HepG2 (cell line): ENCODE measurements at regions not wholly inside any gene's neighbourhood (a gene's known extent, or its start where the extent isn't known, plus 50 kb on each side); places are given as distances from the start of the nearest gene placed in this dataset.

ENCODE experiments used
- ATAC-seq: fragments of 200-7000 bp; cut with Tn5 transposase; 3 replicates; pipeline ENCODE4 v1.9.1; 2020; ENCODE audit warnings: mild to moderate bottlenecking, moderate library complexity
- BruUV-seq: library from RNA; stranded (reverse); fragments of 400-500 nt; replicated peaks from 2 replicates; lab custom pipeline; 2021; lab: Mats Ljungman, UMichigan
- CTCF ChIA-PET: fragments of 300-600 bp; formaldehyde crosslinking; extraction: SDS; loops from one replicate; lab custom pipeline; 2021; ENCODE audit warnings: low total read pairs, inconsistent platforms, low intra/inter-chr PET ratio; lab: Yijun Ruan, JAX
- POLR2A ChIA-PET: fragments of 350-600 bp; sonication (Branson Sonifier 250); formaldehyde crosslinking; loops from one replicate; lab custom pipeline; 2020; ENCODE audit warnings: antibody characterized with exemption, inconsistent platforms; lab: Yijun Ruan, JAX
- DNase-seq: peaks from one replicate; pipeline ENCODE4 v3.0.0-alpha.2; 2015; ENCODE audit warnings: low spot score
- FAIRE-seq: peaks from 3 replicates; lab custom pipeline; 2011; peaks lifted over from hg19 to GRCh38; lab: Jason Lieb, UNC
- H2AFZ ChIP-seq: one replicate; pipeline ENCODE4 v1.6.1; 2011; ENCODE audit warnings: low read length, inconsistent platforms
- H3K27ac ChIP-seq: fragments of 300-600 bp; 3 replicates; pipeline ENCODE4 v1.8.0; 2011; ENCODE audit warnings: mixed run types, mild to moderate bottlenecking, mixed read lengths, low read length, inconsistent platforms; ENCODE audit not compliant: insufficient read depth; ENCODE audit errors: extremely low read length
- H3K27me3 ChIP-seq, 2 experiments: fragments of 200-600 bp in 1 of 2; 2 replicates in 1 of 2; 3 replicates in 1 of 2; pipeline versions ENCODE4 v1.6.0 to v1.8.0; 2011; ENCODE audit warnings: low read length in 2 of 2, mild to moderate bottlenecking in 2 of 2, moderate library complexity in 2 of 2, inconsistent platforms in 1 of 2; ENCODE audit not compliant: insufficient read depth in 2 of 2, control insufficient read depth in 1 of 2
- H3K36me3 ChIP-seq, 2 experiments: fragments of 200-600 bp in 1 of 2; replicated peaks in 1 of 2; 2 replicates in 1 of 2; 3 replicates in 1 of 2; pipeline versions ENCODE4 v1.5.1 to v1.8.0; 2011; ENCODE audit warnings: low read length in 2 of 2, inconsistent platforms in 1 of 2; ENCODE audit not compliant: insufficient read depth in 2 of 2, control insufficient read depth in 1 of 2
- H3K4me1 ChIP-seq: 2 replicates; pipeline ENCODE4 v1.5.1; 2012; ENCODE audit warnings: low read length, inconsistent platforms; ENCODE audit not compliant: insufficient read depth
- H3K4me2 ChIP-seq: 2 replicates; pipeline ENCODE4 v1.6.0; 2011; ENCODE audit warnings: low read depth, low read length, inconsistent platforms
- H3K4me3 ChIP-seq, 3 experiments: fragments of 200-600 bp in 1 of 3; sonication (generic), shearing (Covaris generic) in 1 of 3; replicated peaks in 1 of 3; 2 replicates each; pipeline ENCODE4 v1.5.1; 2011 to 2016; ENCODE audit warnings: low read length in 3 of 3, inconsistent platforms in 2 of 3, low read depth in 2 of 3, mild to moderate bottlenecking in 2 of 3, control low read depth in 1 of 3, mixed read lengths in 1 of 3; ENCODE audit not compliant: insufficient read depth in 1 of 3
- H3K79me2 ChIP-seq: one replicate; pipeline ENCODE4 v1.6.1; 2011; ENCODE audit warnings: low read length, inconsistent platforms; ENCODE audit not compliant: insufficient read depth
- H3K9ac ChIP-seq: 2 replicates; pipeline ENCODE4 v1.6.0; 2011; ENCODE audit warnings: mild to moderate bottlenecking, low read depth, low read length, inconsistent platforms; ENCODE audit not compliant: insufficient read depth
- H3K9me3 ChIP-seq: 2 replicates; pipeline ENCODE4 v1.5.1; 2012; ENCODE audit warnings: mild to moderate bottlenecking, low read length
- H4K20me1 ChIP-seq: 2 replicates; pipeline ENCODE4 v1.6.0; 2011; ENCODE audit warnings: inconsistent platforms, mild to moderate bottlenecking, low read length, moderate library complexity; ENCODE audit not compliant: insufficient read depth
- CC2D1A ChIP-seq: sonication (generic); formaldehyde crosslinking; IDR thresholded peaks from 2 replicates; pipeline ENCODE4 v1.8.1; 2023; ENCODE audit warnings: mild to moderate bottlenecking, missing genetic modification reagents
- CEBPG ChIP-seq: IDR thresholded peaks from 2 replicates; pipeline ENCODE4 v1.6.1; 2016
- TOPORS ChIP-seq: sonication (generic); formaldehyde crosslinking; IDR thresholded peaks from 2 replicates; pipeline ENCODE4 v1.8.0; 2023; ENCODE audit warnings: mild to moderate bottlenecking, missing genetic modification reagents
- WGBS: methylation state at CpG from one replicate; pipeline ENCODE4 v1.1.6; 2017; ENCODE audit warnings: low lambda C conversion rate; 5-methylcytosine and 5-hydroxymethylcytosine counted together
- in situ Hi-C: cut with HindIII; loops from 2 replicates; pipeline ENCODE4 v1.10.0; 2017; ENCODE audit warnings: low pct_unique_long_range_greater_than_20kb; ENCODE audit not compliant: extremely low pct_ligation_motif_present
- intact Hi-C: fragments of 100-400 bp; cut with micrococcal nuclease; formaldehyde crosslinking; loops from one replicate; pipeline ENCODE4 v1.10.0; 2022; ENCODE audit not compliant: unreplicated experiment
- TF ChIP-seq, protein P1 (sequence below): sonication (generic); formaldehyde crosslinking; IDR thresholded peaks from 2 replicates; pipeline ENCODE4 v1.4.0; 2020; ENCODE audit warnings: missing genetic modification reagents, mild to moderate bottlenecking, borderline replicate concordance
- TF ChIP-seq, protein P2 (sequence below): sonication (generic); formaldehyde crosslinking; IDR thresholded peaks from 2 replicates; pipeline ENCODE4 v1.4.0; 2020; ENCODE audit warnings: missing genetic modification reagents
- TF ChIP-seq, protein P3 (sequence below): sonication (generic); formaldehyde crosslinking; IDR thresholded peaks from 2 replicates; pipeline ENCODE4 v1.5.1; 2020; ENCODE audit warnings: mild to moderate bottlenecking, missing genetic modification reagents, borderline replicate concordance

DNA sequence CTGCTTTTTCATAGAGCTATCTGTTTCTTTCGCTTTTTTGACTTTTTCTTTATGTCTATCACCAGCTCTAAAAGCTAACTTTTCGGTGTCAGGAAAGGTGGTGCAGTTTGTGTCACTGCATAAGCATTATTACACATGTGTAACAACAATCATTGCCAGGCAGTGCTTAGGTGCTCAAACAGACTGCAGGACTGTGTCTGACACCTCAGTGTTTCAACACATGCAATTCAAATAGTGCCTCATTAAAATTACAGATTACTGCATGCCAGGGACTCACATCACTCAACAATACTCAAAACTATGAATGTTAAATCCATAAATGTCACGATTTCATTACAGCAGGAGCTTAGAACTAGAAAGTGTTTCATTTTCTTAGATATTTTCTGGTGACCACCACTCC lies 265.3 kb upstream of the SMIM30 start:
- H3K4me3 ChIP-seq, result no peak overlapping the region
- H4K20me1 ChIP-seq, result no peaks in the 10 kb centered on the region
- H2AFZ ChIP-seq, result no peak overlapping the region
- H3K9me3 ChIP-seq, result no peaks in the 10 kb centered on the region
- no TSS peak for BruUV-seq
- no peaks in the 10 kb centered on the region for H3K36me3 ChIP-seq
- TF ChIP-seq, protein P1, sequence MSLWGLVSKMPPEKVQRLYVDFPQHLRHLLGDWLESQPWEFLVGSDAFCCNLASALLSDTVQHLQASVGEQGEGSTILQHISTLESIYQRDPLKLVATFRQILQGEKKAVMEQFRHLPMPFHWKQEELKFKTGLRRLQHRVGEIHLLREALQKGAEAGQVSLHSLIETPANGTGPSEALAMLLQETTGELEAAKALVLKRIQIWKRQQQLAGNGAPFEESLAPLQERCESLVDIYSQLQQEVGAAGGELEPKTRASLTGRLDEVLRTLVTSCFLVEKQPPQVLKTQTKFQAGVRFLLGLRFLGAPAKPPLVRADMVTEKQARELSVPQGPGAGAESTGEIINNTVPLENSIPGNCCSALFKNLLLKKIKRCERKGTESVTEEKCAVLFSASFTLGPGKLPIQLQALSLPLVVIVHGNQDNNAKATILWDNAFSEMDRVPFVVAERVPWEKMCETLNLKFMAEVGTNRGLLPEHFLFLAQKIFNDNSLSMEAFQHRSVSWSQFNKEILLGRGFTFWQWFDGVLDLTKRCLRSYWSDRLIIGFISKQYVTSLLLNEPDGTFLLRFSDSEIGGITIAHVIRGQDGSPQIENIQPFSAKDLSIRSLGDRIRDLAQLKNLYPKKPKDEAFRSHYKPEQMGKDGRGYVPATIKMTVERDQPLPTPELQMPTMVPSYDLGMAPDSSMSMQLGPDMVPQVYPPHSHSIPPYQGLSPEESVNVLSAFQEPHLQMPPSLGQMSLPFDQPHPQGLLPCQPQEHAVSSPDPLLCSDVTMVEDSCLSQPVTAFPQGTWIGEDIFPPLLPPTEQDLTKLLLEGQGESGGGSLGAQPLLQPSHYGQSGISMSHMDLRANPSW (CRISPR knock-in tag), result no peak
- TF ChIP-seq, protein P2, sequence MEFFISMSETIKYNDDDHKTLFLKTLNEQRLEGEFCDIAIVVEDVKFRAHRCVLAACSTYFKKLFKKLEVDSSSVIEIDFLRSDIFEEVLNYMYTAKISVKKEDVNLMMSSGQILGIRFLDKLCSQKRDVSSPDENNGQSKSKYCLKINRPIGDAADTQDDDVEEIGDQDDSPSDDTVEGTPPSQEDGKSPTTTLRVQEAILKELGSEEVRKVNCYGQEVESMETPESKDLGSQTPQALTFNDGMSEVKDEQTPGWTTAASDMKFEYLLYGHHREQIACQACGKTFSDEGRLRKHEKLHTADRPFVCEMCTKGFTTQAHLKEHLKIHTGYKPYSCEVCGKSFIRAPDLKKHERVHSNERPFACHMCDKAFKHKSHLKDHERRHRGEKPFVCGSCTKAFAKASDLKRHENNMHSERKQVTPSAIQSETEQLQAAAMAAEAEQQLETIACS (CRISPR knock-in tag), result no peak
- TF ChIP-seq CEBPG, result no peak
- TF ChIP-seq CC2D1A (CRISPR knock-in tag), result no peak
- TF ChIP-seq TOPORS (CRISPR knock-in tag), result no peak
- TF ChIP-seq, protein P3, sequence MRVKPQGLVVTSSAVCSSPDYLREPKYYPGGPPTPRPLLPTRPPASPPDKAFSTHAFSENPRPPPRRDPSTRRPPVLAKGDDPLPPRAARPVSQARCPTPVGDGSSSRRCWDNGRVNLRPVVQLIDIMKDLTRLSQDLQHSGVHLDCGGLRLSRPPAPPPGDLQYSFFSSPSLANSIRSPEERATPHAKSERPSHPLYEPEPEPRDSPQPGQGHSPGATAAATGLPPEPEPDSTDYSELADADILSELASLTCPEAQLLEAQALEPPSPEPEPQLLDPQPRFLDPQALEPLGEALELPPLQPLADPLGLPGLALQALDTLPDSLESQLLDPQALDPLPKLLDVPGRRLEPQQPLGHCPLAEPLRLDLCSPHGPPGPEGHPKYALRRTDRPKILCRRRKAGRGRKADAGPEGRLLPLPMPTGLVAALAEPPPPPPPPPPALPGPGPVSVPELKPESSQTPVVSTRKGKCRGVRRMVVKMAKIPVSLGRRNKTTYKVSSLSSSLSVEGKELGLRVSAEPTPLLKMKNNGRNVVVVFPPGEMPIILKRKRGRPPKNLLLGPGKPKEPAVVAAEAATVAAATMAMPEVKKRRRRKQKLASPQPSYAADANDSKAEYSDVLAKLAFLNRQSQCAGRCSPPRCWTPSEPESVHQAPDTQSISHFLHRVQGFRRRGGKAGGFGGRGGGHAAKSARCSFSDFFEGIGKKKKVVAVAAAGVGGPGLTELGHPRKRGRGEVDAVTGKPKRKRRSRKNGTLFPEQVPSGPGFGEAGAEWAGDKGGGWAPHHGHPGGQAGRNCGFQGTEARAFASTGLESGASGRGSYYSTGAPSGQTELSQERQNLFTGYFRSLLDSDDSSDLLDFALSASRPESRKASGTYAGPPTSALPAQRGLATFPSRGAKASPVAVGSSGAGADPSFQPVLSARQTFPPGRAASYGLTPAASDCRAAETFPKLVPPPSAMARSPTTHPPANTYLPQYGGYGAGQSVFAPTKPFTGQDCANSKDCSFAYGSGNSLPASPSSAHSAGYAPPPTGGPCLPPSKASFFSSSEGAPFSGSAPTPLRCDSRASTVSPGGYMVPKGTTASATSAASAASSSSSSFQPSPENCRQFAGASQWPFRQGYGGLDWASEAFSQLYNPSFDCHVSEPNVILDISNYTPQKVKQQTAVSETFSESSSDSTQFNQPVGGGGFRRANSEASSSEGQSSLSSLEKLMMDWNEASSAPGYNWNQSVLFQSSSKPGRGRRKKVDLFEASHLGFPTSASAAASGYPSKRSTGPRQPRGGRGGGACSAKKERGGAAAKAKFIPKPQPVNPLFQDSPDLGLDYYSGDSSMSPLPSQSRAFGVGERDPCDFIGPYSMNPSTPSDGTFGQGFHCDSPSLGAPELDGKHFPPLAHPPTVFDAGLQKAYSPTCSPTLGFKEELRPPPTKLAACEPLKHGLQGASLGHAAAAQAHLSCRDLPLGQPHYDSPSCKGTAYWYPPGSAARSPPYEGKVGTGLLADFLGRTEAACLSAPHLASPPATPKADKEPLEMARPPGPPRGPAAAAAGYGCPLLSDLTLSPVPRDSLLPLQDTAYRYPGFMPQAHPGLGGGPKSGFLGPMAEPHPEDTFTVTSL (CRISPR knock-in tag), result no peak
- ChIA-PET POLR2A (no interaction called here), CTCF (no interaction called here)
- WGBS, result 2% methylated on average over 3 of the region's 3 CpGs
- no peaks in the 10 kb centered on the region for H3K4me1 ChIP-seq
- ATAC-seq, result no peak
- no peaks in the 10 kb centered on the region for H3K27me3 ChIP-seq
- in situ Hi-C loops (no loop called here), intact Hi-C loops (no loop called here)
- FAIRE-seq, result no peak
- no peak for DNase-seq
- H3K4me2 ChIP-seq, result no peak overlapping the region
- no peak overlapping the region for H3K9ac ChIP-seq
- no peaks in the 10 kb centered on the region for H3K79me2 ChIP-seq
- no peak overlapping the region for H3K27ac ChIP-seq
